GM19463 (cell line): ENCODE measurements at regions not wholly inside any gene's neighbourhood (a gene's known extent, or its start where the extent isn't known, plus 50 kb on each side); places are given as distances from the start of the nearest gene placed in this dataset.

ENCODE experiments used
- ATAC-seq: cut with Tn5 transposase; IDR thresholded peaks from one replicate; pipeline ENCODE4 v1.9.1; 2021; ENCODE audit warnings: mild to moderate bottlenecking, moderate library complexity; ENCODE audit not compliant: unreplicated experiment

DNA sequence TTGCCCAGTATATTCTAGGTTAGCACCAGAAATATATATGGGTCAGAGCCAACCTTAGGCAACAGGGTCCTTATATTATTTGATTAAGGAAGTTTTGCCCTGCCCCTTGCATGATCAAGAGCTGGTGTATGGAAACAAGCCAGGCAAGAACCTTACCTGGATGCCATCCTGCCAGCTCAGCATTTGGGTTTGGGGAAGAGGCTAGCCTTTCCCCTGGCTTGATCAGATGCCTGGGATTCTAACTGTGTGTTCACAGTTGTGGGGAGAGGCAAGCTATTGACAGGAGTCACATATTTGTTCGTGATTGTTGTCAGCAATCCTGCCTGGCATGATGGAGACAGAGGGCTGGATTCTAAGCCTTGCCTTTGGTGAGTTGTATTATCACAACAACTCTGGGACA, 260.0 kb upstream of the DACH1 start:
- no peak for ATAC-seq

- no peak for ATAC-seq
These were observed 259.4 kb upstream of the DACH1 start for GRCh38 chr13:72126424-72126823.

GRCh38 chr13:72125561-72125960, 258.6 kb upstream of the DACH1 start:
- ATAC-seq, result no peak

GRCh38 chr13:72122661-72123255, 255.8 kb upstream of the DACH1 start:
- no peak for ATAC-seq

- ATAC-seq, result no peak
These were observed 254.5 kb upstream of the DACH1 start for GRCh38 chr13:72121466-72121865.

DNA sequence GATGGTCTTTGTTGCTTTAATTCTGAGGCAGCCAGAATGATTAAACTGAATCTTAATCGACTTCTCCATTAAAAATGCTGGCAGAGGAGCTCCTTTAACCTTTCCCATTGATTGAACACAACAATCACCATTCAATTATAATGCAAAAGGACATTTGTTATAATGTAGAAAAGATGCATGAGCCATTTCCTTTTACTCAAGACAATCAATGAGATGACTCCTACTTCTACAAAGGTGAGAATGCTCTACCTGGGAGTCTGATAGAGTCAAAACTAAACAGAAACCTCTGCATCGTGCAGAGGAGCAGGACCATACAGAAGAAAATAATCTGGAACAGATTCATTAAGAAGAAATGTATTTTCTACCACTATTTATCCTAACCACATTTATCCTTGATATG, 253.6 kb upstream of the DACH1 start:
- no peak for ATAC-seq

DNA sequence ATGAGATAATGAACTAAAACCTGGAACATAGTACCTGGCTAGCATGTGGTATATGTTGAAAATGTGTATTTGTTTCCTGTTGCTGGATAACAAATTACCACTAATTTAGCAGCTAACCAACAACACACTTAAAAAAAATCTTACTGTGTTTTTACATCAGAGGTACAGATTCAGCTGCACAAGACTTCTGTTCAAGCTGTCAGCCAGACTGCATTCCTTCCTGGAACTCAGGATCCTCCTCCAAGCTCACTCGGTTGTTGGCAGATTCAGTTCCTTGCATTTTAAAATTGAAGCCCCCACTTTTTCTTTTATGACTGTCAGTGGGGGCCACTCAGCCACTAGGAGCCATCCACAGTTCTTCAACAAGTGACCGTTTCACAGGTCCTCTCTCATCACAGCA, 246.9 kb upstream of the DACH1 start:
- ATAC-seq, result no peak

DNA sequence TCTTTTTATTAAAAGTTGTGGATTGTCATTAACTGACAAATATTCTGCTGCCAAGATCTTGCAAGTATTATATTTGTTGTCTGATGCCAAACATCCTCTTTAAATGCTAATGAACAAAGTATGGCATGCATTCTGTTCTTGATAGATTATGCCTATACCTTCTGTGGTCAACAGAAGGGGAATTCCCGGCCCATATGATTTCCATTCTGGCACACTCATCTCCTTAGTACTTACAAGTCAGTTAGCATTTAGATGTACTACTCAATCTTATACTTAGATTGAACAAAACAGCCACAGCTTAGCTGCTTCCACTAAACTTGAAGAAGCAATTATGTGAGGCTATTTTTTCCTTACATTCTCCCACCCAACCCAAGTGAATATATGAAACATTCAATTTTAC, 246.1 kb upstream of the DACH1 start:
- ATAC-seq, result no peak

DNA sequence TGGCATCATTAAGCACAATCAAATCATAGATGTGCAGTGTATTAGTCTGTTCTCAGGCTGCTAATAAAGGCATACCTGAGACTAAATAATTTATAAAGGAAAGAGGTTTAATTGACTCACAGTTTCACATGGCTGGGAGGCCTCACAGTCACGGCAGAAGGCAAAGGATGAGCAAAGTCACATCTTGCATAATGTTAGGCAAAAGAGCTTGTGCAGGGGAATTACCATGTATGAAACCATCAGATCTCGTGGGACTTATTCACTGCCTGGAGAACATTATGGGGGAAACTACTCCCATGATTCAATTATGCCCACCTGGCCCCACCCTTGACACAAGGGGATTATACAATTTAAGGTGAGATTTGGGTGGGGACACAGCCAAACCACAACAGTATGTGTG, 245.2 kb upstream of the DACH1 start:
- no peak for ATAC-seq

DNA sequence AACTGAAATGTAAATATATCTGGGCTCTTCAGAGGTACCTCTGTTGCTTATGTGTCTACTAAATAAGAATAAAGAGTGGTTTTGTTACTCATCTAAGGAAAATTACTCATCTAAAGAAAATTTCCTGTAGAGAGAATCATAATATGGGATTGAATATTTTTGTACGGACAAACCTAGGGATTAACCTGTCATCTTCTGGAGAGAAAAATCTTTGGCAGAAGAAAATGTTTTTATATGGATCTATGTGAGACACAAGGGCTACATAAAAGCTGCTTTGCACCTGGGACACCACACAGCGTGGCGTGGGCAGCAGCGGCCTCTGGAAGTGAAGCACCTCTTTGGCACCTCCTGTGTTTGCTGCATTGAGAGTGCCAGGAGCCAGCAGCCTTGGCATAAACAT, 242.9 kb upstream of the DACH1 start:
- no peak for ATAC-seq

DNA sequence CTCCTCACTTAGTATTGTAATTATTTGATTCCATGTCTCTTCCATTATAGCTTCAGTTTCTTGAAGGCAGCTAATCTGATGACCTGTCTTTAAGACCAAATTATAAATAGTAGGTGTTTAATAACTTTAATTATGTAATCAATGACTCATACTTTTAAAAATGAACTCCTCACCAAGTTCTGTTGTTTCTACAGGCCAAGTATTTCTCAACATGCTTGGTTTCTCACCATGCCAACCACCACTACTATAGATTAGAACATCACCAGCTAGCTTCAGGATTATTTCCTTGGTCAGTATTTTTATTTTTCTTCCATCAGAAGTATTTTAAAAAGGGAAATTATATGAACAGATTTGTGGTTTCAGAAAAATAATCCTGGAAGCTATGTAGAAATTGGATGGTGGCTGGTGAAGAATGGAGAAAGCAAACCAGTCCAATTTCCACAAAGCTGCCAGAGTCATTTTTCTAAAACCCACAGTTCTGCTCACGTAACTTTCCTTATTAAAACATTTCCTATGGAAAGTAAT, 237.7 kb upstream of the DACH1 start:
- no peak for ATAC-seq

- ATAC-seq, result no peak
These were observed 234.9 kb upstream of the DACH1 start for GRCh38 chr13:72101768-72102400.

- ATAC-seq, result no peak
These were observed 233.3 kb upstream of the DACH1 start for GRCh38 chr13:72100339-72100738.

GRCh38 chr13:72097568-72097967, 230.6 kb upstream of the DACH1 start:
- ATAC-seq, result no peak

GRCh38 chr13:72093262-72093661, 226.3 kb upstream of the DACH1 start:
- ATAC-seq, result no peak

DNA sequence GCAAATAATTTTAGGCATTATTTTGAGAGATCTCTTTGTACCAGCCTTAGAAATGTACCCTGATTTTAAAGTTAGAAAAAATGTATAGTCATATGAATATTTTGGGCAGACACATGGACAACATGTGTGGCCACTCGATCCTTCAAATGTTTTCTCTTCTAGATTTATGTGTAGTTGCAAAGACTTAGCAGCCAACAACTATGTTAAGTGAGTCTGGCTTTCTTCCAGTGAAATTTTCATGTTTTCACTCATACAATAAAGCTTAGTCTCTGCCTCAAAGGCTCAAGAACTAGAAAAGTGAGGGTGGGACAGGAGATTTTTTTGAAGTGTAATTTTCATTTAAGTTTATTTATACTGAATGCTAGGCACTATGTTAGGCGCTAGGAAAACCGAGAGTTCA, 207.7 kb upstream of the DACH1 start:
- ATAC-seq, result no peak

- no peak for ATAC-seq
These were observed 205.3 kb upstream of the DACH1 start for GRCh38 chr13:72072261-72072660.

- ATAC-seq, result no peak
These were observed 204.7 kb upstream of the DACH1 start for GRCh38 chr13:72071713-72072112.

DNA sequence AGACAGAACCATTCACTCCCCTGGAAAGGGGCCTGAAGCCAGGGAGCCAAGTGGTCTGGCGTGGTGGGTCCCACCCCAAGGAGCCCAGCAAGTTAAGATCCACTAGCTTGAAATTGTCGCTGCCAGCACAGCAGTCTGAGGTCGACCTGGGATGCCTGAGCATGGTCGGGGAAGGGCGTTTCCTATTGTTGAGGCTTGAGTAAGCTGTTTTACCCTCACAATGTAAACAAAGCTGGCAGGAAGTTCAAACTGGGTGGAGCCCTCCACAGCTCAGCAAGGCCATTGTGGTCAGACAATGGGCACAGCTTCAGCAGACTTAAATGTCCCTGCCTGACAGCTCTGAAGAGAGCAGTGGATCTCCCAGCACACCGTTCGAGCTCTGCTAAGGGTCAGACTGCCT, 195.6 kb upstream of the DACH1 start:
- no peak for ATAC-seq

DNA sequence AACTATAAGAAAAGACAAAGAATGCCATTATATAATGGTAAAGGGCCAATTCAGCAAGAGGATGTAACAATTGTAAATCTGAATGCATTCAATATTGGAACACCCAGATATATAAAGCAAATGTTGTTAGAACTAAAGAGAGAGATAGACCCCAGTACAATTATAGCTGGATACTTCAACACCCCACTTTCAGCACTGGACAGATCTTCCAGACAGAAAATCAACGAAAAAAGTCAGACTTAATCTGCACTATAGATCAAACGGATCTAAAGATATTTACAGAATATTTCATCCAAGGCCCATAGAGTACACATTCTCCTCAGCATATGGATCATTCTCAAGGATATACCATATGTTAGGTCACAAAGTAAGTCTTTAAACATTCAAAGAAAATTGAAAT, 194.6 kb upstream of the DACH1 start:
- ATAC-seq, result no peak

- no peak for ATAC-seq
These were observed 183.2 kb upstream of the DACH1 start for GRCh38 chr13:72050251-72050650.

GRCh38 chr13:72043366-72043765, 176.4 kb upstream of the DACH1 start:
- ATAC-seq, result no peak

- no peak for ATAC-seq
These were observed 174.2 kb upstream of the DACH1 start for GRCh38 chr13:72041165-72041564.
